Omental fat pad (tissue), 3 donors: ENCODE measurements at regions not wholly inside any gene's neighbourhood (a gene's known extent, or its start where the extent isn't known, plus 50 kb on each side); places are given as distances from the start of the nearest gene placed in this dataset.

Experiments used
- ATAC-seq: fragments of 150-250 bp; one replicate; pipeline ENCODE4 v1.9.1; 2016; ENCODE audit warnings: mild to moderate bottlenecking, moderate library complexity; ENCODE audit not compliant: low FRiP score
- DNase-seq: peaks from one replicate; pipeline ENCODE4 v3.0.0-alpha.2; 2019; ENCODE audit warnings: low spot score
- TF ChIP-seq, protein P1 (sequence below), 3 donors: fragments of 450-650 bp; IDR thresholded peaks; one replicate each; pipeline ENCODE4 v1.5.1; 2016 to 2017; ENCODE audit warnings: antibody characterized with exemption in 3 of 3, mild to moderate bottlenecking in 3 of 3, moderate library complexity in 2 of 3

DNA sequence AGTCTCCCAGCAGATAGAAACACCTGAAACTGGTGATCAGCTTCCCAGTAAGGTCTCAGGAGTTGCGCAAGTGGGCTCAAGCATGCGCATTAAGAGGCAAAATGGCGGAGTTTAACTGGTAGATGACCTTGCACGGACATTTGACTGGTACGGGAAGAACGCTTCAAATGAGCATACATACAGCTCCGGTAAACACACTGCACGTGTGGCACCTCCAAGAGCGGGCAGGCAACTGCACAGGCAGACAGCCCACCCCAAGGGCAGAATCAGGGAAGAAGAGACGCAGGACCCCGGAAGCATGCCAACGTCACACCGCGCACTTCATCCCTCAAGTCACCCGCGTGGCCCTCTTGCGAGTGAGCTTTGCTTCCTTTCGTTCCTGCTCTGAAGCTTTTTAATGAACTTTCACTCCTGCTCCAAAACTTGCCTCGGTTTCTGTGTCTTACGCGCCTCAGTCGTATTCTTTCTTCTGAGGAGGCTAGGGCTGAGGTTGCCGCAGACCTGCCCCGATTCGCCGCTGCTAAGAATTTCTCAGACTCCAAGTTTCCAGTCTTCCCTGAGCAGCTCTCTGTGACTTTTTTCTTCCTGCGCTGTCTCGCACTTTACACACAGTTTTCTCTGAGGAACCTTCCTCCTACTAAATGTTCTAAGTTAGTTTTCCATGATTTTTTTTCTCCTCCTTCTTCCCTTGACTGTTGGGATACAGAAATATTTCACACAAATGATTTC is 180.7 kb upstream of the ZFP42 start:
- TF ChIP-seq, protein P1, sequence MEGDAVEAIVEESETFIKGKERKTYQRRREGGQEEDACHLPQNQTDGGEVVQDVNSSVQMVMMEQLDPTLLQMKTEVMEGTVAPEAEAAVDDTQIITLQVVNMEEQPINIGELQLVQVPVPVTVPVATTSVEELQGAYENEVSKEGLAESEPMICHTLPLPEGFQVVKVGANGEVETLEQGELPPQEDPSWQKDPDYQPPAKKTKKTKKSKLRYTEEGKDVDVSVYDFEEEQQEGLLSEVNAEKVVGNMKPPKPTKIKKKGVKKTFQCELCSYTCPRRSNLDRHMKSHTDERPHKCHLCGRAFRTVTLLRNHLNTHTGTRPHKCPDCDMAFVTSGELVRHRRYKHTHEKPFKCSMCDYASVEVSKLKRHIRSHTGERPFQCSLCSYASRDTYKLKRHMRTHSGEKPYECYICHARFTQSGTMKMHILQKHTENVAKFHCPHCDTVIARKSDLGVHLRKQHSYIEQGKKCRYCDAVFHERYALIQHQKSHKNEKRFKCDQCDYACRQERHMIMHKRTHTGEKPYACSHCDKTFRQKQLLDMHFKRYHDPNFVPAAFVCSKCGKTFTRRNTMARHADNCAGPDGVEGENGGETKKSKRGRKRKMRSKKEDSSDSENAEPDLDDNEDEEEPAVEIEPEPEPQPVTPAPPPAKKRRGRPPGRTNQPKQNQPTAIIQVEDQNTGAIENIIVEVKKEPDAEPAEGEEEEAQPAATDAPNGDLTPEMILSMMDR (IDR thresholded peaks at IDR 0.05) = no peak
- DNase-seq (no peak), ATAC-seq (no peak)

DNA sequence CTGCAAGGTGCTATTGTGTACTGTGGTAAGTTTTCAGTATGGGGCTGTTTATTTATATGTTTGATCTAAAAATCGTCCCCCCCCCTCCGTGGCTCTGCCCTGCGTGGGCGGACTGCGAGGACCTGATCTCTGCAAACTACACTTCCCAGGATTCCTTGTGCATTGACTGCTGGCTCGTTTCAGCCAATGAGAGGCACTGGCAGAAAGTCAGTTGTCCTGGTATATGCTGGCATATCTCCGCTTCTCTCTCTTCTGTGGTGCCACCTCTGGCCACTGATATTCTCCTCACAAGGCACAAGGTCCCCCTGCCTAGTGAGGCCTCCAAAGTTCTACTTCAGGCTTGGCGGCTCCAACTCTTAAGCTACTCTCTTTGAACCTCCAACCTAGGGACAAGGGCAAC is 168.8 kb upstream of the ZFP42 start:
- TF ChIP-seq, protein P1 (IDR thresholded peaks at IDR 0.05) = no peak
- DNase-seq (no peak), ATAC-seq (no peak)

DNA sequence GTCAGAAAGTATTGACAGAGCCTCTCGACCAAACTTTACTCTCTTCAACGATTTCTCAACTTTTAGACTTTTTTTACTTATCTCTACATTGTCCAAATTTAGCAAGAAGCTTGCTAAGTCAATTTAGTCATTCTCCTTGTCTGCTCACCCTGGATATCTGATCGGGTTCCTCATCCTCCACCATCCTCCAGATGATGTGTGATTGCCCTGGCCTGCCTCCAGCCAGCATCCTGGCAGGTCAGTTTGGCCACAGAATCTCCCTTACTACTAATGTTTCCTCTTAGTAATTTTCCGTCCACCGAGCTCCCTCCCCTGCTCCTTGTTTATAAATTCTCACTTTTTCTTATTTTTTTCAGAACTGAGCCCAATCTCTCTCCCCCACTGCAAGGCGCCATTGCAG is 167.9 kb upstream of the ZFP42 start:
- TF ChIP-seq, protein P1 (IDR thresholded peaks at IDR 0.05) = no peak
- ATAC-seq (no peak), DNase-seq (no peak)

DNA sequence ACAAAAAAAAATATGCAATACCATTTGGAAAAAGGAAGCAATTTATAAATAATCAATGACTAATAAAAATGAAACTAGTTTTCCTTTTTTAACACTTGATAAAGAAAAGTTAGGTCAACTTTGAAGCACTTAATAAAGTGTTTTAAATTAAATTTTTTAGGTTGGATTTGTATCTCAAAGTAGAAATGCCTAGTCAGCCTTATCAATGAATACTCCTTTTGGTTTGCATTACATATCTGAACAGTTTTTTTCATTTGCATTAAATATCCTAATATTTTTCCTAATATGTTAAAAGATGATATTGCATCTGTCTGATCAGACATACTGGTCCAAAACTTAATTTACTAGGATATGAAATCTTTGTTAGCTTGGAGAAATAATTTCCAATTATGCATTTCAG is 155.8 kb upstream of the ZFP42 start:
- TF ChIP-seq, protein P1 (IDR thresholded peaks at IDR 0.05) = no peak
- ATAC-seq (no peak), DNase-seq (no peak)

DNA sequence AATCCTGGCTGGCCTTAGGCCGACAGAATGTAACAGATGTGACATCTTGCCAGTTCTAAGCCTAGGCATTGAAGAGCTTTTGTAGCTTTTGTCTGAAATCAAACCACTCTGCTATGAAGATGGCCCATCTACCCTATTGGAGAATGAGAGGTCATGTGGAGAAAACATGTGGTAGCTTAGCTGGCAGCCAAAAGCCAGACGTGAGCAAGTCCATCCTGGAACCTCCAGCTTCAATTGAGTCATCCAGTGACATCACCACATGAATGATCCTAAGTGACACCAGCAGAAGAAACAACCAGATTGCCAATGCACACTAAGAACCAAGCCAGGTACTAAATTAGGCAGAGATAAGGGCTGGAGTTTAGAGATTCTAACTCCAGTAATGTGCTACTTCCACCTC is 154.8 kb upstream of the ZFP42 start:
- DNase-seq = no peak
- TF ChIP-seq, protein P1 (IDR thresholded peaks at IDR 0.05) = no peak
- no peak for ATAC-seq

DNA sequence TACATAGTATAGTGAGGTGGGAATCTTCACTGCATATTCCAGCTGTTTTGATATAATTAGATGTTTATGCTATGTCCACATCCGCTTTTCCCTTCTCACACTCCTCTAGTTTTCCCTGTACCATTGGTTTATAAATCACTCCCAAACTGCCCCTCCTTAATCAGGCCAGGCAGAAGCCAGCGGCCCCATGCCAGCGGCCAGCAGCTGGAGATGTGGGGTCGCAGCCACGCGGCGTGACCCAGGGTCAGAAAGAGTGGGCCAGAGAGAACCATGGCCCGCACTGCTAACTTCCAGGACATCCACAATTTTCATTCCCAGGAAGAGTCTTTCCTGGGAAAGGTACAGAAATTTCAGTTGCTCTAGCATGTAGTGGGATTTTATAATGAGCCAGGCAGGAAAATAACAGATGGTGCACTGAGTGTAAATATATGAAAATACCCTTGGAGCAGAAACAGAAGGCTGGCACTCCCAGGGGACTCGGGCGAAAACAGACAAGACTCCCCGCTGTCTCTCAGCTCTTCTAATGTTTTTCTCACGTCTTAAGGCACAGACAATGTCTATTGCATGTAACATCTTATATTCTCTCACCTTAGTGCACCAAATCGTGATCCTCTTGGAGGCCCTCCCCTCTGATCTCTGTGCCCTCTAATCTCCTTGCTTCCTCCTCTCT is 145.9 kb upstream of the ZFP42 start:
- ATAC-seq (no peak), DNase-seq (no peak)
- TF ChIP-seq, protein P1 (IDR thresholded peaks at IDR 0.05) = no peak

DNA sequence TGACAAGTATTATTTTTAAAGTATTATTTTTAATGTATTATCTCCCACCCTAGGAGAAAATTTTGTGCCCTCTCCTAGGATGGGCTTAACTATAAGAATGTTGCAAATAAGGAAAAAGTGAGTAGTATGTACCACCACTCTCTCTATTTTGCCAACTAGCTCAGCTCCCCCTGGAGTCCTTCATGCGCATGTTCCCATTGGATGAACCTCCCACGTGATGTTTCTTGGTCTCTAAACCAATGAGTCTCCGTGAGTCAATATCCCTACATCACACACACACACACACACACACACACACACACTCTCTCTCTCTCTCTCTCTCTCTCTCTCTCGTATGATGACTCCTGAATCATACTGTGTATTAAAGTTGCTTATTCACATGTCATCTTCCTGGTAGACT is 129.7 kb upstream of the ZFP42 start:
- DNase-seq = no peak
- TF ChIP-seq, protein P1 (IDR thresholded peaks at IDR 0.05) = no peak
- ATAC-seq = no peak
